Calu3 (cell line): ENCODE measurements at regions not wholly inside any gene's neighbourhood (a gene's known extent, or its start where the extent isn't known, plus 50 kb on each side); places are given as distances from the start of the nearest gene placed in this dataset.

Source experiments
- BruUV-seq: library from RNA; stranded (reverse); fragments of 400-500 nt; replicated peaks from 2 replicates; lab custom pipeline; 2021; lab: Mats Ljungman, UMichigan
- CTCF ChIA-PET: fragments of 300-600 bp; sonication (Branson Sonifier 250); formaldehyde crosslinking; loops from one replicate; lab custom pipeline; 2022; ENCODE audit warnings: antibody characterized with exemption; lab: Charles Lee
- DNase-seq: peaks from one replicate; pipeline ENCODE4 v3.0.0; 2022
- H3K27ac Mint-ChIP-seq: one replicate; pipeline ENCODE4 v1.8.0; 2022; ENCODE audit warnings: mixed read lengths; ENCODE audit not compliant: unreplicated experiment
- H3K27me3 Mint-ChIP-seq: one replicate; pipeline ENCODE4 v1.8.0; 2022; ENCODE audit warnings: mixed read lengths; ENCODE audit not compliant: unreplicated experiment
- H3K36me3 Mint-ChIP-seq: one replicate; pipeline ENCODE4 v1.8.0; 2022; ENCODE audit warnings: mild to moderate bottlenecking, moderate library complexity, mixed read lengths; ENCODE audit not compliant: insufficient read depth, unreplicated experiment
- H3K4me1 Mint-ChIP-seq: one replicate; pipeline ENCODE4 v1.8.0; 2022; ENCODE audit warnings: mild to moderate bottlenecking, low read depth, mixed read lengths; ENCODE audit not compliant: unreplicated experiment
- H3K4me3 Mint-ChIP-seq: one replicate; pipeline ENCODE4 v1.8.0; 2022; ENCODE audit warnings: mild to moderate bottlenecking, low read depth, moderate library complexity, mixed read lengths; ENCODE audit not compliant: unreplicated experiment
- H3K9me3 Mint-ChIP-seq: one replicate; pipeline ENCODE4 v1.8.0; 2022; ENCODE audit warnings: low read depth, mixed read lengths; ENCODE audit not compliant: unreplicated experiment
- intact Hi-C: fragments of 100-400 bp; cut with micrococcal nuclease; formaldehyde crosslinking; loops from one replicate; pipeline ENCODE4 v1.10.0; 2022; ENCODE audit not compliant: unreplicated experiment
- TF ChIP-seq, protein P1 (sequence below): fragments of 200-600 bp; IDR thresholded peaks from one replicate; pipeline ENCODE4 v1.8.0; 2022; ENCODE audit warnings: antibody characterized with exemption; ENCODE audit not compliant: unreplicated experiment

DNA sequence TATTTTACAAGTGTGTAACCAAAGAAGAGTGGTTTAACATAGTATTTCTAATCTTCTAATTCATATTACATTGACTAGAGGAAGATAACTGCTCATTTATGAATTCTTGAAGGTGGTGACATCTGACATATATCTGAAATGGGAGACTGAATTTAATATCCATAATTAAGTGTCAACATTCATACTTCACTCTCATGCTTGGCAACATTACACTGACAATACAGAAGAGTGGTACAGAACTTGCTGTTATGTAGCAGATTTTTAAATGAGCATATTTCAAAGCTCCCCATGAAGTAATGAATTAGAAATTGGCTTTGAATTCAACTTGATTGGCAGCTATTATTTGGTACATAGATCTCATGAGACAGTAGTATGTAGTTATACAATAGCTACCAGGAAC is 125.8 kb upstream of the POT1 start:
- Mint-ChIP-seq H3K27ac (no peak overlapping the region), H3K4me3 (no peak overlapping the region), H3K36me3 (no peaks in the 10 kb centered on the region), H3K4me1 (no peaks in the 10 kb centered on the region), H3K27me3 (no peaks in the 10 kb centered on the region), H3K9me3 (no peaks in the 10 kb centered on the region)
- intact Hi-C loops, result no loop called here
- no TSS peak for BruUV-seq
- DNase-seq, result no peak
- CTCF ChIA-PET, result no interaction called here
- TF ChIP-seq, protein P1, sequence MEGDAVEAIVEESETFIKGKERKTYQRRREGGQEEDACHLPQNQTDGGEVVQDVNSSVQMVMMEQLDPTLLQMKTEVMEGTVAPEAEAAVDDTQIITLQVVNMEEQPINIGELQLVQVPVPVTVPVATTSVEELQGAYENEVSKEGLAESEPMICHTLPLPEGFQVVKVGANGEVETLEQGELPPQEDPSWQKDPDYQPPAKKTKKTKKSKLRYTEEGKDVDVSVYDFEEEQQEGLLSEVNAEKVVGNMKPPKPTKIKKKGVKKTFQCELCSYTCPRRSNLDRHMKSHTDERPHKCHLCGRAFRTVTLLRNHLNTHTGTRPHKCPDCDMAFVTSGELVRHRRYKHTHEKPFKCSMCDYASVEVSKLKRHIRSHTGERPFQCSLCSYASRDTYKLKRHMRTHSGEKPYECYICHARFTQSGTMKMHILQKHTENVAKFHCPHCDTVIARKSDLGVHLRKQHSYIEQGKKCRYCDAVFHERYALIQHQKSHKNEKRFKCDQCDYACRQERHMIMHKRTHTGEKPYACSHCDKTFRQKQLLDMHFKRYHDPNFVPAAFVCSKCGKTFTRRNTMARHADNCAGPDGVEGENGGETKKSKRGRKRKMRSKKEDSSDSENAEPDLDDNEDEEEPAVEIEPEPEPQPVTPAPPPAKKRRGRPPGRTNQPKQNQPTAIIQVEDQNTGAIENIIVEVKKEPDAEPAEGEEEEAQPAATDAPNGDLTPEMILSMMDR, result no peak

DNA sequence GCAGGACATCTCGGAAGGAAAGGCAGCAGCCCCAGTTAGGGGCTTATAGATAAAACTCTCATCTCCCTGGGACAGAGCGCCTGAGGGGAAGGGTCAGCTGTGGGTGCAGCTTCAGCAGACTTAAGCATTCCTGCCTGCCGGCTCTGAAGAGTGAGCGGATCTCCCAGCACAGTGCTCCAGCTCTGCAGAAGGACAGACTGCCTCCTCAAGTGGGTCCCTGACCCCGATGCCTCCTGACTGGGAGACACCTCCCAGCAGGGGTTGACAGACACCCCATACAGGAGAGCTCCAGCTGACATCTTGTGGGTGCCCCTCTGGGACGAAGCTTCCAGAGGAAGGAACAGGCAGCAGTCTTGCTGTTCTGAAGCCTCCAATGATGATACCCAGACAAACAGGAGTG is 117.1 kb upstream of the POT1 start:
- Mint-ChIP-seq H3K4me3 (no peak overlapping the region), H3K36me3 (no peaks in the 10 kb centered on the region), H3K27ac (no peak overlapping the region), H3K4me1 (no peaks in the 10 kb centered on the region), H3K9me3 (peaks cover 5% of the 10 kb centered on the region), H3K27me3 (no peaks in the 10 kb centered on the region)
- intact Hi-C loops, result no loop called here
- CTCF ChIA-PET, result no interaction called here
- BruUV-seq, result no TSS peak
- TF ChIP-seq, protein P1, result no peak
- no peak for DNase-seq

DNA sequence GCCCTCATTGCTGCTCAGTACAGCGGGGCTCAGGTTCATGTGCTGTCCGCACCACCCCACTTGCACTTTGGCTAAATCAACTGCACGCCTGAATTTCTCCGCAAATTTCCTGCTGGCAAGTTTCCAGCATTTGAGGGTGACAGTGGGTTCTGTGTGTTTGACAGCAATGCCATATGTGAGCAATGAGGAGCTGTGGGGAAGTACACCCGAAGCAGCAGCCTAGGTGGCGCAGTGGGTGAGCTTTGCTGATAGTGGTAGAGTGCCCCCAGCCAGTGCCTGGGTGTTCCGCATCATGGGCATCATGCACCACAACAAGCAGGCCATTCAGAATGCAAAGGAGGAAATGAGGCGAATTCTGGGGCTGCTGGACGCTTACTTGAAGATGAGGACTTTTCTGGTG is 103.9 kb upstream of the POT1 start:
- CTCF ChIA-PET, result no interaction called here
- TF ChIP-seq, protein P1, result no peak

DNA sequence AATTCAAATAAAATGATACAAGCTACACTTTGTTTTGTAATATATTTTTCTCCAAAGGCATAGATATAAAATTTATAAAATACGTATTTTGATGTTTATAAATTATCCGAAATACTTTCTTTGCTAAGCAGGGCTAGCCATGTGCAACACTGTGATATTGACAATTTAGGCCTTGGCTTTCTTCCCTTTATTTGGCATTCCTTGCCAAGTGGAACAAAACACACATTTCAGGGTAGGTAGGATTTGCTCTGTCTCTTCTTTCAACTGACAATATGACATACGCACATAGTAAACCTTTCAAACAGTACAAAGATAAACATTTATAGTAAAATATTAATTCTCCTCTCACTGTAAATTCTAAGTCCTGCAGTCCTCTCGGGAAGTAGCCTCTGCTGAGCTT is 103.3 kb upstream of the POT1 start:
- TF ChIP-seq, protein P1, result no peak
- Mint-ChIP-seq H3K4me3 (no peak overlapping the region), H3K27me3 (no peaks in the 10 kb centered on the region), H3K27ac (no peak overlapping the region), H3K36me3 (no peaks in the 10 kb centered on the region), H3K9me3 (no peaks in the 10 kb centered on the region), H3K4me1 (no peaks in the 10 kb centered on the region)
- no peak for DNase-seq
- CTCF ChIA-PET, result no interaction called here
- intact Hi-C loops, result no loop called here
- BruUV-seq, result no TSS peak

More for the DNA sequence above, 103.9 kb upstream of the POT1 start:
- Mint-ChIP-seq H3K9me3 (no peaks in the 10 kb centered on the region), H3K27me3 (no peaks in the 10 kb centered on the region), H3K4me3 (no peak overlapping the region), H3K36me3 (no peaks in the 10 kb centered on the region), H3K4me1 (no peaks in the 10 kb centered on the region), H3K27ac (no peak overlapping the region)
- intact Hi-C loops, result no loop called here
- DNase-seq, result no peak
- BruUV-seq, result no TSS peak
